ENCODE measurements at regions not wholly inside any gene's neighbourhood (a gene's known extent, or its start where the extent isn't known, plus 50 kb on each side); places are given as distances from the start of the nearest gene placed in this dataset.

DNA sequence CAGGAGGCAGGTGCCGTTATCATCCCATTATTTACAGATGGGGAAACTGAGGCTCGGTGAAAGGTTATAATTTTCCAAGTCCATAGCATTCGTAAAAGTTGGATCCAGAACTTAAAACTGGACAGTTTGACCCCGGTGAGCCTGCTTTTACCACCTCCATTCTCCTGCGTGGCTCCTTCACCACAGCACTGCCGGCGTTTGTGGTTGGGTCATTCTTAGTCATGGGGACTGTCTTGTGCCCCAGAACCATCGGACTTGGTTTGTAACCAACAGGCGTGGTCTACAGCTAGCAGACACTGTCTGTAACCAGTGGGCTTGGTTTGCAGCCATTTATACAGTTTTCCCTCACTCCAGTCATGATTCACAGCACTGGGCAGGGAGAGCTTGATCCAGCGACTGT, 511.3 kb downstream of the NPHP4 start:
- Histone ChIP-seq H3K79me2 (ENCODE audit: insufficient read depth, low read length) (no peaks in the 10 kb centered on the region), H3K4me3 (ENCODE audit: insufficient read depth, low read length) (no peak overlapping the region), H3K4me2 (ENCODE audit: insufficient read depth, low read length) (no peak overlapping the region), H2AFZ (ENCODE audit: low read length) (no peak overlapping the region), H3K4me1 (ENCODE audit: insufficient read depth, low read length) (no peaks in the 10 kb centered on the region), H3K9me3 (ENCODE audit: low read depth, low read length) (no peaks in the 10 kb centered on the region), H3K27me3 (ENCODE audit: insufficient read depth, low read length) (no peaks in the 10 kb centered on the region), H4K20me1 (ENCODE audit: insufficient read depth, low read length) (no peaks in the 10 kb centered on the region), H3K27ac (ENCODE audit: low read depth, low read length) (no peak overlapping the region), H3K36me3 (ENCODE audit: insufficient read depth, low read length) (no peaks in the 10 kb centered on the region)
- TF ChIP-seq, protein P1, sequence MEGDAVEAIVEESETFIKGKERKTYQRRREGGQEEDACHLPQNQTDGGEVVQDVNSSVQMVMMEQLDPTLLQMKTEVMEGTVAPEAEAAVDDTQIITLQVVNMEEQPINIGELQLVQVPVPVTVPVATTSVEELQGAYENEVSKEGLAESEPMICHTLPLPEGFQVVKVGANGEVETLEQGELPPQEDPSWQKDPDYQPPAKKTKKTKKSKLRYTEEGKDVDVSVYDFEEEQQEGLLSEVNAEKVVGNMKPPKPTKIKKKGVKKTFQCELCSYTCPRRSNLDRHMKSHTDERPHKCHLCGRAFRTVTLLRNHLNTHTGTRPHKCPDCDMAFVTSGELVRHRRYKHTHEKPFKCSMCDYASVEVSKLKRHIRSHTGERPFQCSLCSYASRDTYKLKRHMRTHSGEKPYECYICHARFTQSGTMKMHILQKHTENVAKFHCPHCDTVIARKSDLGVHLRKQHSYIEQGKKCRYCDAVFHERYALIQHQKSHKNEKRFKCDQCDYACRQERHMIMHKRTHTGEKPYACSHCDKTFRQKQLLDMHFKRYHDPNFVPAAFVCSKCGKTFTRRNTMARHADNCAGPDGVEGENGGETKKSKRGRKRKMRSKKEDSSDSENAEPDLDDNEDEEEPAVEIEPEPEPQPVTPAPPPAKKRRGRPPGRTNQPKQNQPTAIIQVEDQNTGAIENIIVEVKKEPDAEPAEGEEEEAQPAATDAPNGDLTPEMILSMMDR (IDR thresholded peaks at IDR 0.05; ENCODE audit: extremely low read depth, low read depth, low read length), result no peak
- no peak for DNase-seq (ENCODE audit: insufficient read length, low spot score, missing footprints)

- TF ChIP-seq, protein P1 (IDR thresholded peaks at IDR 0.05; ENCODE audit: extremely low read depth, low read depth, low read length), result no peak
- H3K4me2 ChIP-seq (ENCODE audit: insufficient read depth, low read length), result no peak overlapping the region
- H3K79me2 ChIP-seq (ENCODE audit: insufficient read depth, low read length), result no peaks in the 10 kb centered on the region
Measured at GRCh38 chr1:5479876-5480646, 512.2 kb downstream of the NPHP4 start.

GRCh38 chr1:5478961-5479360, 513.3 kb downstream of the NPHP4 start:
- DNase-seq (ENCODE audit: insufficient read length, low spot score, missing footprints), result no peak
- TF ChIP-seq, protein P1 (IDR thresholded peaks at IDR 0.05; ENCODE audit: extremely low read depth, low read depth, low read length), result no peak
- Histone ChIP-seq H2AFZ (ENCODE audit: low read length) (no peak overlapping the region), H3K27ac (ENCODE audit: low read depth, low read length) (no peak overlapping the region), H3K9me3 (ENCODE audit: low read depth, low read length) (no peaks in the 10 kb centered on the region), H3K4me1 (ENCODE audit: insufficient read depth, low read length) (no peaks in the 10 kb centered on the region), H4K20me1 (ENCODE audit: insufficient read depth, low read length) (no peaks in the 10 kb centered on the region), H3K4me3 (ENCODE audit: insufficient read depth, low read length) (no peak overlapping the region), H3K36me3 (ENCODE audit: insufficient read depth, low read length) (no peaks in the 10 kb centered on the region), H3K4me2 (ENCODE audit: insufficient read depth, low read length) (no peak overlapping the region), H3K79me2 (ENCODE audit: insufficient read depth, low read length) (no peaks in the 10 kb centered on the region), H3K27me3 (ENCODE audit: insufficient read depth, low read length) (no peaks in the 10 kb centered on the region)

More at GRCh38 chr1:5479876-5480646, 512.2 kb downstream of the NPHP4 start:
- Histone ChIP-seq H3K9me3 (ENCODE audit: low read depth, low read length) (no peaks in the 10 kb centered on the region), H3K4me1 (ENCODE audit: insufficient read depth, low read length) (no peaks in the 10 kb centered on the region), H3K27me3 (ENCODE audit: insufficient read depth, low read length) (no peaks in the 10 kb centered on the region), H3K36me3 (ENCODE audit: insufficient read depth, low read length) (no peaks in the 10 kb centered on the region), H4K20me1 (ENCODE audit: insufficient read depth, low read length) (no peaks in the 10 kb centered on the region), H3K4me3 (ENCODE audit: insufficient read depth, low read length) (no peak overlapping the region), H2AFZ (ENCODE audit: low read length) (no peak overlapping the region), H3K27ac (ENCODE audit: low read depth, low read length) (no peak overlapping the region)
- DNase-seq (ENCODE audit: insufficient read length, low spot score, missing footprints), result no peak

DNA sequence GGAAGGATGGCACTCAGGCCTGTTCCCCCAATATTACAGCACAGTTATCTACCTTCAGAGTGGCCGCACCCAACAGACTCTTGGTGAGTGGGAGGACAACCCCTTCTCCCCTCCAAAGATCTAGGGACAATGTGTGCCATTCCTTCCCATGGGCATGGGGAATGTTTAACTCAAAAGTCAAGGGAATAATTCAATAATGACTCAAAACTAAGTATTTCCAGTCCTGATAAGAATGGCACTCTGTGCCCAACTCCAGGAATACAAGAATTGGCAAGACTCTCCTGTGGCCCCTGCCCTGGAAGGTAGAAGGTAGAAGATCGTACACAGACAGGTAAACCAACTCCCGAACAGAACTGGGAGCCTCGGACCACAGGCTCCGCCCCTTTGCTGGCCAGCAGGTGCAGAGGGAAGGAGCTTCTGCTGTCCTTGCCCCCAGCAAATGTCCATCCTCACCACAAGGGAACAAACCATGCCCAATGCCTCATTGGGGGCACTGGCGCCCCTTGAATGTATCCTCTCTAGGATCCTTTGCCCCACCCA, 514.0 kb downstream of the NPHP4 start:
- TF ChIP-seq, protein P1 (IDR thresholded peaks at IDR 0.05; ENCODE audit: extremely low read depth, low read depth, low read length), result no peak
- no peak for DNase-seq (ENCODE audit: insufficient read length, low spot score, missing footprints)
- Histone ChIP-seq H3K9me3 (ENCODE audit: low read depth, low read length) (no peaks in the 10 kb centered on the region), H3K4me3 (ENCODE audit: insufficient read depth, low read length) (no peak overlapping the region), H3K4me1 (ENCODE audit: insufficient read depth, low read length) (no peaks in the 10 kb centered on the region), H3K4me2 (ENCODE audit: insufficient read depth, low read length) (no peak overlapping the region), H2AFZ (ENCODE audit: low read length) (no peak overlapping the region), H3K27me3 (ENCODE audit: insufficient read depth, low read length) (no peaks in the 10 kb centered on the region), H3K36me3 (ENCODE audit: insufficient read depth, low read length) (no peaks in the 10 kb centered on the region), H4K20me1 (ENCODE audit: insufficient read depth, low read length) (no peaks in the 10 kb centered on the region), H3K27ac (ENCODE audit: low read depth, low read length) (no peak overlapping the region), H3K79me2 (ENCODE audit: insufficient read depth, low read length) (no peaks in the 10 kb centered on the region)
